OCI-LY1 (cell line): ENCODE measurements at regions not wholly inside any gene's neighbourhood (a gene's known extent, or its start where the extent isn't known, plus 50 kb on each side); places are given as distances from the start of the nearest gene placed in this dataset.

ENCODE experiments used
- H2AFZ ChIP-seq: fragments of 200-600 bp; sonication (generic), shearing (Covaris generic); 2 replicates; pipeline ENCODE4 v1.6.0; 2014; ENCODE audit warnings: antibody characterized with exemption, mild to moderate bottlenecking, low read length
- H3F3A ChIP-seq: fragments of 200-600 bp; sonication (generic), shearing (Covaris generic); 2 replicates; pipeline ENCODE4 v1.6.0; 2014; ENCODE audit warnings: mild to moderate bottlenecking, antibody characterized with exemption, low read length, moderate library complexity; ENCODE audit not compliant: insufficient read depth
- H3K27ac ChIP-seq: fragments of 200-600 bp; sonication (generic); 2 replicates; pipeline ENCODE4 v1.5.1; 2014; ENCODE audit warnings: low read length, mixed run types, mild to moderate bottlenecking, low read depth; ENCODE audit not compliant: poor library complexity, severe bottlenecking
- H3K27me3 ChIP-seq: fragments of 200-600 bp; sonication (generic); 2 replicates; pipeline ENCODE4 v1.6.0; 2014; ENCODE audit warnings: antibody characterized with exemption, mild to moderate bottlenecking, low read length, moderate library complexity; ENCODE audit not compliant: insufficient read depth
- H3K36me3 ChIP-seq: fragments of 200-600 bp; sonication (generic); 2 replicates; pipeline ENCODE4 v1.6.1; 2014; ENCODE audit warnings: mild to moderate bottlenecking, antibody characterized with exemption, low read length, moderate library complexity, mixed read lengths; ENCODE audit not compliant: insufficient read depth
- H3K4me1 ChIP-seq: fragments of 200-600 bp; sonication (generic); 2 replicates; pipeline ENCODE4 v1.5.1; 2014; ENCODE audit warnings: mild to moderate bottlenecking, low read length, moderate library complexity; ENCODE audit not compliant: insufficient read depth, severe bottlenecking
- H3K4me2 ChIP-seq: fragments of 200-600 bp; sonication (generic), shearing (Covaris generic); 2 replicates; pipeline ENCODE4 v1.6.1; 2014; ENCODE audit warnings: low read length
- H3K4me3 ChIP-seq: fragments of 200-600 bp; sonication (generic); 2 replicates; pipeline ENCODE4 v1.5.1; 2014; ENCODE audit warnings: low read length, low read depth, mild to moderate bottlenecking, mixed read lengths; ENCODE audit not compliant: poor library complexity, severe bottlenecking
- H3K79me2 ChIP-seq: fragments of 200-600 bp; shearing (Covaris generic); 2 replicates; pipeline ENCODE4 v1.6.1; 2016; ENCODE audit warnings: mixed run types, low read length, mixed read lengths; ENCODE audit not compliant: insufficient read depth
- H3K9ac ChIP-seq: fragments of 200-600 bp; sonication (generic), shearing (Covaris generic); 2 replicates; pipeline ENCODE4 v1.6.1; 2014; ENCODE audit warnings: mild to moderate bottlenecking, low read length, mixed read lengths
- H3K9me2 ChIP-seq: fragments of 200-600 bp; sonication (generic), shearing (Covaris generic); 2 replicates; pipeline ENCODE4 v1.6.1; 2014; ENCODE audit warnings: low read depth, mild to moderate bottlenecking, low read length, mixed read lengths
- H3K9me3 ChIP-seq: fragments of 200-600 bp; shearing (Covaris generic); 2 replicates; pipeline ENCODE4 v1.6.1; 2014; ENCODE audit warnings: low read length, mixed read lengths
- H4K20me1 ChIP-seq: fragments of 200-600 bp; sonication (generic), shearing (Covaris generic); 2 replicates; pipeline ENCODE4 v1.6.0; 2016; ENCODE audit warnings: mild to moderate bottlenecking, low read length; ENCODE audit not compliant: insufficient read depth
- EZH2 ChIP-seq: fragments of 200-600 bp; sonication (generic), shearing (Covaris generic); IDR thresholded peaks from 2 replicates; pipeline ENCODE4 v1.8.0; 2017; ENCODE audit warnings: borderline replicate concordance, mixed run types, mild to moderate bottlenecking, antibody characterized with exemption, low read length, moderate library complexity, mixed read lengths
- TF ChIP-seq, protein P1 (sequence below): fragments of 200-600 bp; sonication (generic), shearing (Covaris generic); IDR thresholded peaks from 2 replicates; pipeline ENCODE4 v1.5.1; 2017; ENCODE audit warnings: mild to moderate bottlenecking, antibody characterized with exemption, low read length, moderate library complexity, mixed read lengths

DNA sequence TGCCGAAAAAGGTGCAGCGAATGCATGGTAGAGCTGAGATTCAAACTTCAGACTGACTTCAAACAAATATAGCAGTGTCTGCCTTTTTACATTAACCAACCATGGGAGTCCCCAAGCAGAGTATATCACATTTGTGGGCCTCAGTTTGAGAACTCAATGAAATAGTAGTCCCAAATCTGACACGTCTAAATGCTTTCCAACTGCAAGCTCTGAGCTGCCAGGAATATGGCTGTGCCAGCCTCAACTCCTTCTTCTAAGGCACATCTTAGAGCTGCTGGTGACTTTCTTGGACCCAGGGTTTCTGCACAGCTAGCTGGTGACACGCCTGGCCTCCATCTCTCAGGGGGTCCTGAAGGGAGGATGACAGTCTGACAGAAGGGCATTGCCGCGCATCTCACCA is 78.8 kb upstream of the SLC2A1 start:
- Histone ChIP-seq H3K79me2 (no peaks in the 10 kb centered on the region), H4K20me1 (no peaks in the 10 kb centered on the region), H3K9me3 (no peaks in the 10 kb centered on the region), H3K4me2 (no peak overlapping the region), H3K4me3 (no peak overlapping the region), H3K9me2 (no peaks in the 10 kb centered on the region), H3K9ac (no peak overlapping the region), H3K27me3 (peaks cover 4% of the 10 kb centered on the region; the same call in 1 of the 2 replicates), H3K36me3 (no peaks in the 10 kb centered on the region), H2AFZ (no peak overlapping the region), H3K27ac (no peak overlapping the region), H3K4me1 (no peaks in the 10 kb centered on the region), H3F3A (no peaks in the 10 kb centered on the region)
- no peak for TF ChIP-seq EZH2
- TF ChIP-seq, protein P1, sequence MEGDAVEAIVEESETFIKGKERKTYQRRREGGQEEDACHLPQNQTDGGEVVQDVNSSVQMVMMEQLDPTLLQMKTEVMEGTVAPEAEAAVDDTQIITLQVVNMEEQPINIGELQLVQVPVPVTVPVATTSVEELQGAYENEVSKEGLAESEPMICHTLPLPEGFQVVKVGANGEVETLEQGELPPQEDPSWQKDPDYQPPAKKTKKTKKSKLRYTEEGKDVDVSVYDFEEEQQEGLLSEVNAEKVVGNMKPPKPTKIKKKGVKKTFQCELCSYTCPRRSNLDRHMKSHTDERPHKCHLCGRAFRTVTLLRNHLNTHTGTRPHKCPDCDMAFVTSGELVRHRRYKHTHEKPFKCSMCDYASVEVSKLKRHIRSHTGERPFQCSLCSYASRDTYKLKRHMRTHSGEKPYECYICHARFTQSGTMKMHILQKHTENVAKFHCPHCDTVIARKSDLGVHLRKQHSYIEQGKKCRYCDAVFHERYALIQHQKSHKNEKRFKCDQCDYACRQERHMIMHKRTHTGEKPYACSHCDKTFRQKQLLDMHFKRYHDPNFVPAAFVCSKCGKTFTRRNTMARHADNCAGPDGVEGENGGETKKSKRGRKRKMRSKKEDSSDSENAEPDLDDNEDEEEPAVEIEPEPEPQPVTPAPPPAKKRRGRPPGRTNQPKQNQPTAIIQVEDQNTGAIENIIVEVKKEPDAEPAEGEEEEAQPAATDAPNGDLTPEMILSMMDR: no peak

DNA sequence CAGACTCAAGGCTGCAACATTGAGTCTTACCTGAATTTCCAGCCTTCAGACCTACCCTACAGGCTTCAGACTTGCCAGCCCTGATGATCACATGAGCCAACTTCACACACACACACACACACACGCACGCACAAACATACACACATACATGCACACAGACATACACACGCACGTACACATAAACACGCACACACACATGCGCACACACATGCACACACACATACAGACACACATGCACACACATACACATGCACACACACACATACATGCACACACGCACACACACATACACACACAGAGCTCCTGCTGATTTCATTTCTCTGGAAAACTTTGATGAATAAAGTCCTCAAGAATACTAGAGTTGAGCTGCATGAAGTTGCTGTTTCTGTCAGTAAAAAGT is 78.3 kb upstream of the SLC2A1 start:
- Histone ChIP-seq H3K9me2 (no peaks in the 10 kb centered on the region), H2AFZ (no peak overlapping the region), H3K79me2 (no peaks in the 10 kb centered on the region), H4K20me1 (no peaks in the 10 kb centered on the region), H3K9me3 (no peaks in the 10 kb centered on the region), H3K36me3 (no peaks in the 10 kb centered on the region), H3K4me3 (no peak overlapping the region), H3K27ac (no peak overlapping the region), H3K4me2 (no peak overlapping the region), H3F3A (no peaks in the 10 kb centered on the region), H3K4me1 (no peaks in the 10 kb centered on the region), H3K27me3 (peaks cover 4% of the 10 kb centered on the region; the same call in 1 of the 2 replicates), H3K9ac (no peak overlapping the region)
- no peak for TF ChIP-seq EZH2
- TF ChIP-seq, protein P1: no peak

DNA sequence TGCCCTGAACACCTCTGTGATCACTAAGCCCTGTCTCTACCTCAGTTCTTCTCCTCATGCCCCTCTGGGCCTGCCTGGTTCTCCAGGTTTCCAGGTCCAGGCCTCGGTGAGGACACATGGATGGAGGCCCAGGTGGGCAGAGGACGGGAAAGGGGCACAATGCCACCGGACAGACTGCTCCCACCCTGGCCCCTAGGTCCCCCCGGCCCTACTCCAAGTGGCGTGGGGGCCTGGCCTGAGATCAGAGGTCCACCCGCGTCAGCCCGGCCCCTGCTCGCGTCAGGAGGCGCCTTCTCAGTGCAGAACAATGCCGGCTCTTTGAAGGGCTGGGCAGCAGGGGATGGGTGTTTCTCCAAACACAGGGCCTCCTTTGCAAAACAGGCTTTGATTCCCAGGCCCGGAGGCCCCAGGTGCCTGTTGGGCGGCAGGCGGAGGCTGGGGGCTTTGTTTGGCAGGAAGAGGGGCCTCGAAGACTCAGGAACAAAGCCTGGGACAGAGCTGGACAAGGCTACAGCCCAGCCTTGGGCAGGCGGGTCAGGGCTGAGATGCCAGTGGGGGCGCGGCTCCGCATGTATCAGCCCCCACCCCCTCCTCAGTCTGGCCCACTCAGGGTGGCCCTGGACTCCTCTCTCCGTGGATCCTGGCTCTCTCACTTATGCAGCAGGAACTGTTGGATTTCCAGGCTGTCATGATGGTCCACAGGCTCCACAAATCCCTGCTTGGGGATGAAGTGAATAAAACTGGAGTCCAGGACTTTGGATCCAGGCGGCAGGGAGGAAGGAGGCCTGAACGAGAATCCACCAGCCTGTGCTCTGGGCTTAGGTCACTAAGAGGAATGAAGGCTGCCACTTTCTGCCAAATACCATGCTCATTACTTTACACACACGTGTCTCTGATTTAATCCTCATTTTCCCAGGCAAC is 77.4 kb upstream of the SLC2A1 start:
- no peak overlapping the region for H3K9ac ChIP-seq
- no peak for TF ChIP-seq EZH2
- TF ChIP-seq, protein P1: no peak
- H3K79me2 ChIP-seq: no peaks in the 10 kb centered on the region
- no peaks in the 10 kb centered on the region for H3K9me2 ChIP-seq
- no peaks in the 10 kb centered on the region for H3K4me1 ChIP-seq
- H3K27me3 ChIP-seq: peaks cover 4% of the 10 kb centered on the region; the same call in 1 of the 2 replicates
- no peaks in the 10 kb centered on the region for H3F3A ChIP-seq
- no peaks in the 10 kb centered on the region for H3K36me3 ChIP-seq
- H3K4me2 ChIP-seq: no peak overlapping the region
- no peak overlapping the region for H2AFZ ChIP-seq
- no peaks in the 10 kb centered on the region for H3K9me3 ChIP-seq
- no peaks in the 10 kb centered on the region for H4K20me1 ChIP-seq
- H3K27ac ChIP-seq: no peak overlapping the region
- H3K4me3 ChIP-seq: no peak overlapping the region
